Smooth muscle cell (in vitro differentiated cells): ENCODE measurements at regions not wholly inside any gene's neighbourhood (a gene's known extent, or its start where the extent isn't known, plus 50 kb on each side); places are given as distances from the start of the nearest gene placed in this dataset.
"Not testable (repeated sequence)": the region's sequence is repeated elsewhere in the genome, so short reads cannot be mapped to it uniquely, and the experiment has no call there.

ENCODE experiments used
- DNase-seq: peaks from one replicate; lab custom pipeline; 2025; ENCODE audit not compliant: unreplicated experiment; lab: John Stamatoyannopoulos, UW
- H2AFZ ChIP-seq: fragments of 200-600 bp; sonication (generic); 2 replicates; pipeline ENCODE4 v1.6.0; 2016; ENCODE audit warnings: antibody characterized with exemption, low read depth, mild to moderate bottlenecking
- H3F3A ChIP-seq: fragments of 200-600 bp; sonication (generic); 2 replicates; pipeline ENCODE4 v1.6.0; 2017; ENCODE audit warnings: antibody characterized with exemption, low read depth
- H3K27ac ChIP-seq: fragments of 200-600 bp; sonication (generic); 2 replicates; pipeline ENCODE4 v1.5.1; 2016; ENCODE audit warnings: low read depth, mild to moderate bottlenecking
- H3K27me3 ChIP-seq: fragments of 200-600 bp; sonication (generic); 2 replicates; pipeline ENCODE4 v1.6.1; 2016; ENCODE audit warnings: low read depth, mild to moderate bottlenecking
- H3K36me3 ChIP-seq: fragments of 200-600 bp; sonication (generic); 2 replicates; pipeline ENCODE4 v1.5.1; 2016; ENCODE audit warnings: low read depth
- H3K4me1 ChIP-seq: fragments of 200-600 bp; sonication (generic); 2 replicates; pipeline ENCODE4 v1.5.1; 2016; ENCODE audit warnings: low read depth
- H3K4me2 ChIP-seq: fragments of 200-600 bp; sonication (generic); 2 replicates; pipeline ENCODE4 v1.6.0; 2016; ENCODE audit warnings: mild to moderate bottlenecking
- H3K4me3 ChIP-seq: fragments of 200-600 bp; sonication (generic); 2 replicates; pipeline ENCODE4 v1.5.1; 2016; ENCODE audit warnings: mild to moderate bottlenecking
- H3K79me2 ChIP-seq: fragments of 200-600 bp; sonication (generic); 2 replicates; pipeline ENCODE4 v1.6.0; 2016; ENCODE audit warnings: low read depth, mild to moderate bottlenecking
- H3K9ac ChIP-seq: fragments of 200-600 bp; sonication (generic); 2 replicates; pipeline ENCODE4 v1.6.0; 2016; ENCODE audit warnings: low read depth
- H3K9me3 ChIP-seq: fragments of 200-600 bp; sonication (generic); replicated peaks from 2 replicates; pipeline ENCODE4 v1.5.1; 2016; ENCODE audit warnings: low read depth
- H4K20me1 ChIP-seq: fragments of 200-600 bp; sonication (generic); 2 replicates; pipeline ENCODE4 v1.6.0; 2016; ENCODE audit warnings: low read depth
- WGBS: methylation state at CpG from one replicate; pipeline ENCODE4 v1.1.7; 2016; ENCODE audit warnings: low lambda C conversion rate; 5-methylcytosine and 5-hydroxymethylcytosine counted together
- TF ChIP-seq, protein P1 (sequence below): fragments of 200-600 bp; sonication (generic); IDR thresholded peaks from 2 replicates; pipeline ENCODE4 v1.5.1; 2017; ENCODE audit warnings: borderline replicate concordance, mild to moderate bottlenecking, antibody characterized with exemption; ENCODE audit not compliant: insufficient read depth, poor library complexity, severe bottlenecking

- WGBS, result 85% methylated on average over 2 of the region's 2 CpGs
- Histone ChIP-seq H3K4me2 (no peak overlapping the region), H3K36me3 (no peaks in the 10 kb centered on the region), H3K27me3 (no peaks in the 10 kb centered on the region), H3K9ac (no peak overlapping the region), H3F3A (no peaks in the 10 kb centered on the region), H3K27ac (no peak overlapping the region), H4K20me1 (no peaks in the 10 kb centered on the region), H3K4me1 (peaks cover 28% of the 10 kb centered on the region), H3K4me3 (no peak overlapping the region), H2AFZ (no peak overlapping the region), H3K79me2 (no peaks in the 10 kb centered on the region), H3K9me3 (no peaks in the 10 kb centered on the region)
- TF ChIP-seq, protein P1, sequence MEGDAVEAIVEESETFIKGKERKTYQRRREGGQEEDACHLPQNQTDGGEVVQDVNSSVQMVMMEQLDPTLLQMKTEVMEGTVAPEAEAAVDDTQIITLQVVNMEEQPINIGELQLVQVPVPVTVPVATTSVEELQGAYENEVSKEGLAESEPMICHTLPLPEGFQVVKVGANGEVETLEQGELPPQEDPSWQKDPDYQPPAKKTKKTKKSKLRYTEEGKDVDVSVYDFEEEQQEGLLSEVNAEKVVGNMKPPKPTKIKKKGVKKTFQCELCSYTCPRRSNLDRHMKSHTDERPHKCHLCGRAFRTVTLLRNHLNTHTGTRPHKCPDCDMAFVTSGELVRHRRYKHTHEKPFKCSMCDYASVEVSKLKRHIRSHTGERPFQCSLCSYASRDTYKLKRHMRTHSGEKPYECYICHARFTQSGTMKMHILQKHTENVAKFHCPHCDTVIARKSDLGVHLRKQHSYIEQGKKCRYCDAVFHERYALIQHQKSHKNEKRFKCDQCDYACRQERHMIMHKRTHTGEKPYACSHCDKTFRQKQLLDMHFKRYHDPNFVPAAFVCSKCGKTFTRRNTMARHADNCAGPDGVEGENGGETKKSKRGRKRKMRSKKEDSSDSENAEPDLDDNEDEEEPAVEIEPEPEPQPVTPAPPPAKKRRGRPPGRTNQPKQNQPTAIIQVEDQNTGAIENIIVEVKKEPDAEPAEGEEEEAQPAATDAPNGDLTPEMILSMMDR, result no peak
- no peak for DNase-seq
Observed at GRCh38 chr18:1020731-1021344, 116.2 kb downstream of the ADCYAP1 start.

DNA sequence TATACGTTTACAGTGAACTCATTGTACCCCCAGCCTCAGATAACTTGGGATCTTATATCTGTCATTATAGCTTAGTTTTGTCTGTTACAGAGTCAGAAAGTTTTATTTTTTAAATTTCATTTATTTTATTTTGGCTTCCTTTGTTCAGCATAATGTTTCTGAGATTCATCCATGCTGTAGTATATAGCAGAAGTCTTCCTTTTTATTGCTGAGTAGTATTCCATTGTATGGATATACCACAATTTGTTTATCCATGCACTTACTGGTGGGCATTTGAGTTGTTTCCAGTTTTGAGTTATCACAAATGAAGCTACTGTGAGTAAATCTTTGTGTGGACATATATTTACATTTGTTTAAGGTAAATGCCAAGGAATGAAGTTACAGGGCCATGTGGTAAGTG lies 122.3 kb downstream of the ADCYAP1 start:
- Histone ChIP-seq H3F3A (no peaks in the 10 kb centered on the region), H3K4me2 (no peak overlapping the region), H3K79me2 (no peaks in the 10 kb centered on the region), H3K27me3 (no peaks in the 10 kb centered on the region), H4K20me1 (no peaks in the 10 kb centered on the region), H2AFZ (no peak overlapping the region), H3K9ac (no peak overlapping the region), H3K4me3 (no peak overlapping the region), H3K36me3 (no peaks in the 10 kb centered on the region), H3K9me3 (peaks cover 5% of the 10 kb centered on the region), H3K4me1 (no peaks in the 10 kb centered on the region), H3K27ac (no peak overlapping the region)
- TF ChIP-seq, protein P1, result no peak
- 89% methylated on average over 1 of the region's 1 CpG for WGBS
- DNase-seq, result no peak

DNA sequence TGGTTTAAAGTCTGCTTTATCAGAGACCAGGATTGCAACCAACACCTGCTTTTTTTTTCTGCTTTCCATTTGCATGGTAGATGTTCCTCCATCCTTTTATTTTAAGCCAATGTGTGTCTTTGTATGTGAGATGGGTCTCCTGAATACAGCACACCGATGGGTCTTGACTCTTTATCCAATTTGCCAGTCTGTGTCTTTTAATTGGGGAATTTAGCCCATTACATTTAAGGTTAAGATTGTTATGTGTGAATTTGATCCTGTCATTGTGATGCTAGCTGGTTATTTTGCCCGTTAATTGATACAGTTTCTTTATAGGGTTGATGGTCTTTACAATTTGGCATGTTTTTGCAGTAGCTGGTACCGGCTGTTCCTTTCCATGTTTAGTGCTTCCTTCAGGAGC lies 128.4 kb downstream of the ADCYAP1 start:
- H3K4me2 ChIP-seq, H3K9ac ChIP-seq, H3K9me3 ChIP-seq, H2AFZ ChIP-seq, H3F3A ChIP-seq, H3K27ac ChIP-seq, H3K4me3 ChIP-seq, DNase-seq, H3K79me2 ChIP-seq, H3K27me3 ChIP-seq, H3K4me1 ChIP-seq, H4K20me1 ChIP-seq, H3K36me3 ChIP-seq: not testable (repeated sequence)
- WGBS, result 91% methylated on average over 3 of the region's 3 CpGs

- Histone ChIP-seq H3K4me1 (no peaks in the 10 kb centered on the region), H3K9me3 (peaks cover 5% of the 10 kb centered on the region), H3K36me3 (no peaks in the 10 kb centered on the region), H2AFZ (no peak overlapping the region), H3K27ac (no peak overlapping the region), H3K27me3 (no peaks in the 10 kb centered on the region), H3K9ac (no peak overlapping the region), H4K20me1 (no peaks in the 10 kb centered on the region), H3K4me3 (no peak overlapping the region), H3K79me2 (no peaks in the 10 kb centered on the region), H3F3A (no peaks in the 10 kb centered on the region), H3K4me2 (no peak overlapping the region)
- WGBS, result 98% methylated on average over 6 of the region's 6 CpGs
- TF ChIP-seq, protein P1, result no peak
- no peak for DNase-seq
Observed at GRCh38 chr18:1034971-1035370, 130.3 kb downstream of the ADCYAP1 start.
